ENCODE measurements at regions not wholly inside any gene's neighbourhood (a gene's known extent, or its start where the extent isn't known, plus 50 kb on each side); places are given as distances from the start of the nearest gene placed in this dataset.

DNA sequence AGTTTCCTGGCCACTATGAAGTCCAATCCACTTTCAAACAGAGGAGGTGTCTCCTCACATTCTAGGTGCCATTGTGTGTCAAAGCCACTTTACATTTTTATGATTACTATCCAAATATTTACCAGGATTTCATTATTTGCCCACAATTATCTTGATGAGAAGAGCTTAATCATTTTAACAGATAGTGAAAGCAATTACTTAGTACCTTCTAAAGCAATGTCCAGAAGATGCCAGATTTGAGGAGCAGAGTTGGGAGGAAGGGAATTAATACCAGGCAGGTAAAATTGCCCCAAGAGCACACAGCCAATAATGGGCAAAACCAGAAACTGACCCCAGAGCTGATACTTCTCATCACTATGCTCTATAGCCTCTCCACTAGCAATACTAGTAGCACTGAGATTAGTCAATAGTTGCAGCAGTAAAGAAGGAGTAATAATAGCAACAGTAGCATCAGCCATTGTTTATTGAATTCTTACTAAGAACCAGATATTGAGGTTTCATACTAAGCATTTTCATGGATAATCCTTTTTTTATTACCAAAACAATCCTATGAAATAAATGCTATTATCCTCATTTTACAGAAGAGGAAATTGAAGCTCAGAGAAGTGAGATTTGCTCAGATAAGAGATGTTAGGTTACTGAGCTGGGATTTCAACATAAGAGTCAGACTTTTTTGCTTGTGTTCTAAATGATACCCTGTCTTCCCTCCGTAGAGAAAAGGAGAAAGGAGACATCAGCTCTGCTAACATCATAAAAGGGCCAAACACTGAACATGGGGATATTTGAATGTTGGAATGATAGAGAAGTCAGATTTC lies 509.3 kb upstream of the CFAP20DC start:
- no peak for DNase-seq (ENCODE audit: low spot score)
- intact Hi-C loops (cut with DNase I) = no loop called here

DNA sequence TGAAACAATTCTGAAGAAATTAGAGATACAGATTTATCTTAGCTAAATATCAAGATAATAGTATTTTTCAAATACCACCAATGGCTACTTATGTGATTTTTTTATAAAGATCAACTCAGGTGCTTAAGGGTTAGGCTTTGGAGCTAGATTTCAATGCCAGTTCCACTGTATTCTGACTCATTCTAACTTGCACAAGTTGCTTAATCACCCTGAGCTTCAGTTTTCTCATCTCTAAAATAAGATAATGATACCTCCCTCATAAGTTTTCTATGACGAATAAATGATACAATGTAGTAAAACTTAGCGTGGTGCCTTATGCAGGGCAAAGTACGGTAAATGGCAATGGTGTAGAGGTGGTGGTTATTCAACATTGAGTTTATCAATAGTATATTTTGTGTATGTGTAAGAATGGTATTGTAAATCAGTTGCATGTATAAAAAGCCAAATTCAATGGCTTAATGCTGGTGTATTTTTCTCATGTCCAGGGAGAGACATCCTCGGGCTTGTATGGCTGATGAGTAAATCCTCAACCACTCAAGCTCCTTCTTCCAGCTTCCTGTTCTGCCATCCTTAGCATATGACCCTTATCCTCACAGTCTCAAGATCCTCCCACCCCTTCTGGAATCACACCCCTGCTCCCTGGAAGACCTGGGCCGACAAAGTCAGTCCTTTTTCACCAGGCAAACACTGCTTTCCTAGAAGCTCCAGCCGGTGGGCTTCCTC lies 505.9 kb upstream of the CFAP20DC start:
- intact Hi-C loops (cut with DNase I) = no loop called here
- DNase-seq (ENCODE audit: low spot score) = no peak

DNA sequence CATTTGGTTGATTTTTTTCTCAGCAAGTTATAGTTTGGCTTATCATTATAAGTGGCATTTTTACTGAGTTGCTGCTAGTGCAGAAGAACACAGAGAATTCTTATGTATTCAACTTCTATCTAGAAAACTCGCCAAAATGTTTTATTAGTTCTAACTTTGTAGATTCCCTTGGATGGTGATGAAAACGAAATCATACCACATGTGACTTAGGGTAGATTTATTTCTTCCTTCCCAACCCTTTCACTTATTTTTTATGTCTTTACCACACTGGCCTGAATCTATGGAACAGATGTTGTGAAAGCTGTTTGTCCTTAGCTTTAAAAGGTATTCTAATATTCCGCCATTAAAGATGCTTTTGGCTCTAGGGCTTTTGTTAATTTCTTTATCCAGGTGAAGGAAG lies 503.3 kb upstream of the CFAP20DC start:
- DNase-seq (ENCODE audit: low spot score) = no peak
- intact Hi-C loops (cut with DNase I) = no loop called here

DNA sequence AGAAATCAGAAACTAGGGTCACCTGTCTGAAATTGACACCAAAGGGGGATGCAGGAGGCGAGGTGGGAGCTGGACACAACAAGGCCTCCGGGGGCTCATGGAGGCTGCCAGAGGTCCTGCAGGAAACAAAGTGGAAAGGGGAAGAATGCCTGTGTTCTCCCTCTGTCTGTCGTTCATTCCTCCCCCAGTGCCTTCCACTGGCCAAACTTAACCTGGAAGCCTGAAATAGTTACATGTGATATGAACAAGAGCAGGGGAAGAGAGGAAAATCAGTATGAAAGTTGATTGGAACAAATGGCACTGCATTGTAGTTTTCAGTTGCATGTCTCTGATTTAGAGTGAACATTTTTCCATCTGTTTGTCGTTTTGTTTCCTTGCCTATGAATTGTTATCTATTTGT lies 502.0 kb upstream of the CFAP20DC start:
- DNase-seq (ENCODE audit: low spot score) = no peak
- intact Hi-C loops (cut with DNase I) = no loop called here

DNA sequence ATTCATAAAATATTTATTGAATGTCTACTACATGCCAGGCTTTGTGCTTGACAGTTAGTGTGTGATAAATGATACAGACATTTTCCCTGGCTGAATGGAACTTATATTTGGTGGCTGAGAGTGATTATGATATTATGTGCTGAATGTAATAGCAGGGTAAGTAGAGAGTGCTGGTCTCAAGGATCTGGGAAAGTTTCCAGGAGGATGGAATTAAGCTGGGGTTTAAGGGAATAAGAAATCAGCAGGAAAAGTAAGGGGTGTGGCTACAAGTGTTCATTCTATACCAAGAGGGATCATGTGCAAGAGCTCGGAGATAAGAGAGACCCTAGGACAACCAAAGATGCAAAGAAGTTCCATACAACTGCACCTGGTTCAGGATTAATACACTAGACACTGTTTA lies 500.1 kb upstream of the CFAP20DC start:
- intact Hi-C loops (cut with DNase I) = no loop called here
- no peak for DNase-seq (ENCODE audit: low spot score)

DNA sequence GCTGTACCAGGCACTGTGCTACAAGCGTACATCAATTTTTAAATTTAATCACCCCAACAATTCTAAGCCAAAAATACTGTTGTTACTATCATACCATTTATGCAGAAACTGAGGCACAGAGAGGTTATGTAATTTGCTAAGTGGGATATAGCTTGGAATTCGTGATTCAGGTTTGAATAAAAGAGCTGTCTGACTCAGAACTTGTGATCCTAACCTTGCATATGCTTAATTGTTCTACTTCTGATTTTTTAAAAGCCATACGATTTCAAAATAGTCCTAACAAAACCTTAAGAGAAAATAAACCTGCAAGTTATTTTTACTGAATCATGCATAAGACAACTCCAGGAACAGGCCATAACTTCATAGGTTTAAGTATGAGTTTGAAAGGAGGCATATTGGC lies 498.0 kb upstream of the CFAP20DC start:
- intact Hi-C loops (cut with DNase I) = no loop called here
- DNase-seq (ENCODE audit: low spot score) = no peak

DNA sequence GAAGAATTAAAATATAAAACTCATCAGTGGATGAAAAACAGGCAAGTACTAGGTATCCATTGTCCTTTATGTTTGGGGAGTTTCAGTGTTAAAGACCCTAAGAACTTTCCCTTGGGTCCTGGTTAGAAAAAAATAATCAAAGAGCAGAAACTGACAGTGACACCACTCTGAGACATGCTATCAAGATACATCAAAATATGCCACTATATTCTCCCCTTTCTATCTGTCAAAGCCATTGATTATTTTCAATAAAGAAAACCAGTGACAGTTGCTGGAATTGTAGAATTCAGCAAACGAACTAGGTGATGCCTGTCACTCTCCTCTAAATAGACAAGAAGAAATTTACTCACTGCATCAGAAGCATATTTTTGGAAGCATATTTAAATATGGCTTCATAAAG lies 496.7 kb upstream of the CFAP20DC start:
- DNase-seq (ENCODE audit: low spot score) = no peak
- intact Hi-C loops (cut with DNase I) = no loop called here

DNA sequence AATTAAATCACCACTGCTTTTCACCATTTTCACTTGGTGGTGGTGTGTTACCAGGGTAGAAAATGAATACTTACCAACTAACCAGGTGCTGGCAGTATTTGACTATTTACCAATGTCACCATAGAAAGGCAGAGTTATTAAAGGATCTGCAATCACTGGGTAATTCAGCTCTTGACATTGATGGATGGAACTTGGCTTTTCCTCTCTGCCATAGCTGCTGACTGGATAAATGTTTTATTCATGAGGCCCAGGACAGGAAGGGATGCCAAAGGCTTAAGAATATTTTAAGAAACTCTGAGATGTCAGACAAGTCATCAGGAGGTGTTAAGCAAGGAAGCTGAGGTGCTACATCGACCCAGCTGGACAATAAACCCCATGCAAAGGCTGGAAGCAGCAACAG lies 495.5 kb upstream of the CFAP20DC start:
- intact Hi-C loops (cut with DNase I) = no loop called here
- no peak for DNase-seq (ENCODE audit: low spot score)

DNA sequence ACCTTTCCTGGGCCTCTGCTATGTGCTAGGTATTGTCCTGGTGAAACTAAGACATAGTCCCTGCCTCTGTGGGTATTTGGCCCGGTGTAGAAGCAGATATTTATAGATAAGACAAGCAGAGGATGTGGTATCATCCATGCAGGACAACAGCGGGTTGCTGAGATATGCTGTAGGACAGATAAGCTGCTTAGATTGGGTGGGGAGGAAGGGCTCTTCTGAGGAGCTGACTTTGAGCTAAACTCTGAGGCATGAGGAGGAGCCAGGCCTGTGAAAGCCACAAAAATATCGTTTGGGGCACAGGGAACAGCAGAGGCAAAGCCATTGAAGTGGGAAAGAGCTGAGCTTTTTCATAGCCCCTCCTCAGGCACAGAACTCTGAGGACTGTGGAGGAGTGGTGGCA lies 492.5 kb upstream of the CFAP20DC start:
- DNase-seq (ENCODE audit: low spot score) = no peak
- intact Hi-C loops (cut with DNase I) = loop anchor here (5.0 kb wide), 1 partner anchor 55 kb away; no protein-coding TSS in a partner anchor

DNA sequence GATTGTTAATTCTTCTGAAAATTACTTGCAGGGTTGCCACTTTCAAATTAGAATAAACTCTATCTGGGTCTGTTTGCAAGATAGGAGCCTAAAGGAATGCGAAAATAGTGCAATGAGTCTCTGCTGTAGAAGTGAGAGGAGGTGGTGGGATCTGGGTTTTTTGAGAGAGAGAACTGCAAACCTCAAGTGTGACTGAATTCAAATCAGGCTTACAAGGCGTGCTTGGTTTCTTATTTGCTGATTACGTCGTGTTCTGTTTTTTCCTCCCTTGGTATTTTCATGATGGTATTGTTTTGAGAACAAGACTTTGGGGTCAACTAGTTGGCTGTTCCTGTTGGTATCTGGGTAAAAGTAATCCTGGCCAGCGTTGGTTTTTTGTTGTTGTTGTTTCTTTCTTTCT lies 490.9 kb upstream of the CFAP20DC start:
- no peak for DNase-seq (ENCODE audit: low spot score)
- intact Hi-C loops (cut with DNase I) = loop anchor here (5.0 kb wide), 1 partner anchor 53 kb away; no protein-coding TSS in a partner anchor

DNA sequence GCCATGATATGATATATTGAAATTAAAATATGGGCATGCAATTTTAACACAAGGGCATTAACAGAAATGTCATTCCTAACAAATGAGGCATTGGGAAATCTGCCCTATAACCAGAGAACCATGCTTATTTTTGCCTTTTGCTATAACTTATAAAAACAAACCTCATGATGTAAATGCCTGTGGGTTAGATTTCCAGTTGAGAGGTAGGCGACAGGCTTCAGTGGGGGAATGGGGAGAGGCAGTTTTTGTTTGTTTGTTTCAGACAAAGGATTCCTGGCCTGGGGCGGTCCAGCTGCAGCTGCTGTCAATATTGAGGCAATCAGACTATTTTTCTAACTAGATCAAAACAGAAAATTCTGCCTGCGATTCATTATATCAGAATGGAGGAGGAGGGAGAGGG lies 490.4 kb upstream of the CFAP20DC start:
- intact Hi-C loops (cut with DNase I) = loop anchor here (5.0 kb wide), 1 partner anchor 53 kb away; no protein-coding TSS in a partner anchor
- DNase-seq (ENCODE audit: low spot score) = no peak

DNA sequence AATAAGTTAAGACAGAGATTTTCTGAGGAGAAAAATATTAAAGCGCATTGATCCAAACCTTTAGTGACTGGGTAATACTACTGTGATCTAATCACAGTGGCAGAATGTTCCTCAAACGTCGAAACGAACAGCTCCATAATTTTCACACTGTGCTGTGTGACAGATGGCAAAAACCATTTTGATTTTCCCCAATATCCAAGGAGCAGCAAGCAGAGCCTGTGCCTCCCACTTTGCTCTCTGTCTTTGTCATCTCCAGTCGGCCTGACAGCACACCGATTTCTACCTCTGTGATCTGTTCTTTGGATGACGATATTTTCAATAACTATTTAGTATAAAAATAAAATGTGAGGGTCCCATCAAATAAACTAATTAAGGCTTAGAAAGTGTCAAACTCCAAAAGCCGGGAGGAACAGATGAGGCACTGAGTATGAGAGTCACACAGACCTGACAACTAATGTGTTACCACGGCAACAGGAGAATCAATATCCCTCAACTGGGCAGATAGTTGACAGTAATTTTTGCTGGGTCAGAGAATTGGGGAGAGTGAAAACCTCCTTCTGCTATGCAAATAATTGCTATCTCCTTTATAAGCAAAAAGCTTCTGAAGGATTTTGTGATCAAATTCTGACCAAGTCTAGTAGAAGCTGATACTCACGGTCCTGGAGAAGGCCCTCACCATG lies 489.1 kb upstream of the CFAP20DC start:
- intact Hi-C loops (cut with DNase I) = no loop called here
- no peak for DNase-seq (ENCODE audit: low spot score)

DNA sequence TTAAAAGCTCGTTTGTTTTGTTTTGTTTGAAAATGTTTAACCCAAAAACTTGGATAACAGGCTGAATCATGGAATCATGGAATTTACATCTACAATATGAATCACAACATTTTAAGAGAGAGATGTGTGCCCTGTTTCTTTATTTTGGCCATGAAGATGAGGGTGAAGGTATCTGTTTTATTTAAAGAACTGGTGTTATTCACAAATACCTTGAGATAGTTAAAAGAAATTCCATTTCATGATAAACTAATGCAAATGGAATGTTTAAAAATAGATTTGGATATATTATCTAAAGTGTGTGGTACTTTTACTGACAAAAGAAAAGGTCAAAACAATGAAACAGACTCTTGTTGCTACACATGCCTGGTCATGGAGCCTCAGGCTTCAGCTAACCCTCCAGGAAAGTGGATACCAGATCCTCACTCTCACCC lies 486.0 kb upstream of the CFAP20DC start:
- intact Hi-C loops (cut with DNase I) = no loop called here
- DNase-seq (ENCODE audit: low spot score) = no peak

DNA sequence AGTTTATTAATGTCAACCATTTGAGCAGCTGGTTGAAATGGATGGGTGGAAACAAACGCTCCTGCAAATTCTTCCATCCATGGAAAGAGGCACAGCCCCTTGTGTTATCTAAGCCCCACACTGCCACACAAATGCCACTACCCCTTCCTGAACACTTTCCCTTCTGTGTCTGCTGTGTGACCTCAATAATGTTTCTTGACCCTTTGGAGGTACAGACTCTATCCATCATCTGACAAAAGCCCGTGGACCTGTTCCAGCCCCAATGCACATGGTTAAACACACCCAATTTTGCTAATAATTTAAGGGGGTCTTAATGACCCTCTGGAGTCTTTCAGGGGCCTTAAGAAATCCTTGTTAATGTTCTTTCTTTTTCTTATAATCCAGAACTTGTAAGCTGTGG lies 482.2 kb upstream of the CFAP20DC start:
- DNase-seq (ENCODE audit: low spot score) = no peak
- intact Hi-C loops (cut with DNase I) = no loop called here

DNA sequence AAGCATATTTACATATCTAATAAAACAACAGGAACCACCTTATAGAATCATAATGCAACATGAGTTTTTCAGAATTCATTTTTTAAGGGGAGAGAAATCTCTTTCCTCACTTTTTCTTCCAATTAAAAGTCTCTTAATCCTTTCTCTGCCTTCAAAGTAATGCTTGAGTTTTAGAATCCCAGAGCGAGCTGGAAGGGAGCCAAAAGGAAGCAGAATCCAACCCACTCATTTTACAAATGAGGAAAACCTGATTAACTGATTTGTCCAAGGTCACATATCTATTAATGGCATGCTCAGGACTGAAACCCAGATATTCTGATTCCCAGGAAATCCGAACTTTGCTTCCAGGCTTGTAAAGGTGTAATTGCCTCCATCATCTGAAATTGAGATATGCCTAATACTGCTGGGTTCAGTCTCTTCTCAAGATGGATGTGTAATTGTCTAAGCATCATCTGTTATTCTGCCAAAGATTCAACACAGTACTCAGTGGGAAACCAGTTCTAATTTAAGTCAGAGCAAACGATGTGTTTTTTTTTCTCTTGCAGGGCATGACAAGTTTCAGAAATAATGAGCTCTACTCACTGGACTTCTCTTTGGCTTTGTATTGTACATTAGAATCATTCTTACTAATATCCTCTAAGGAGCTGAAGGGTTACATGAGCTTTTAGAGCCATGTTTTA lies 481.4 kb upstream of the CFAP20DC start:
- no peak for DNase-seq (ENCODE audit: low spot score)

DNA sequence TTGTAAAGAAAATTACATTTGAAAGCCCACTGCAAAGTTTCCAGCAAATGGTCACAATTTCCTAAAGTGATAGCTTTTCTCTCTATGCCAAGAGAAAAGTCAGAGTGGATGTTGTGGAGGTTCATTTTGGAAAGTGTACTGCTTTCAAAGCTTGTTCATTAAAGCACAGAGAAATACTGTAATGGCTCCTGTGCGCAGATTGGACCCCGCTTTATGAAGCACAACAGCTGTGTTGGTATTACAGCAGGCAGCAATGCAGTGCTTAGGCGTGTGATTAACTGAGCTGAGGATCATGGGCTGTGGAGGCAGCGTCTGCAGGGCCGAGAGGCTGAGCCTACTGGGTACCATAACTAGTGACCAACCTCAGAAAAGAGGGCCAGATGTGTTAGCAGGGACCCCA lies 478.4 kb upstream of the CFAP20DC start:
- no peak for DNase-seq (ENCODE audit: low spot score)
- intact Hi-C loops (cut with DNase I) = no loop called here

More for the DNA sequence above, 481.4 kb upstream of the CFAP20DC start:
- intact Hi-C loops (cut with DNase I) = no loop called here

DNA sequence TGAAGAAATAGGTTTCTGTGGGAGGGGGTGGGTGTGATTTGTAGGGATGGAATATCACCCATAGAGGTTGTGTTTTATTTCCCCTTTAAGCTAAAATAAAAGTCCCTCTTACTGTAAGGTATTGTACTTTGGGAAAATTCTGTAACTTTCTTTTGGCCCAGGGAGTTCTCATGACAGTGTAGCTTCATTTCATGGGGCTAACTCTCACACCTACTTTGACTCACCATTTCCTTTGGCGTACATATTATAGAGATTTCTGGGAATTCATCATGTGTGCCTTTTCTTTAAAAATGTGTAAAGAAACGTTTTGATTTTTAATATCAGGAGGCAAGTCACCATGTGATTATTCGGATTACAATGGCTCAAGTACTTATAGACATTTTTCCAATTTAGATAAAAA lies 477.7 kb upstream of the CFAP20DC start:
- no peak for DNase-seq (ENCODE audit: low spot score)
- intact Hi-C loops (cut with DNase I) = no loop called here

DNA sequence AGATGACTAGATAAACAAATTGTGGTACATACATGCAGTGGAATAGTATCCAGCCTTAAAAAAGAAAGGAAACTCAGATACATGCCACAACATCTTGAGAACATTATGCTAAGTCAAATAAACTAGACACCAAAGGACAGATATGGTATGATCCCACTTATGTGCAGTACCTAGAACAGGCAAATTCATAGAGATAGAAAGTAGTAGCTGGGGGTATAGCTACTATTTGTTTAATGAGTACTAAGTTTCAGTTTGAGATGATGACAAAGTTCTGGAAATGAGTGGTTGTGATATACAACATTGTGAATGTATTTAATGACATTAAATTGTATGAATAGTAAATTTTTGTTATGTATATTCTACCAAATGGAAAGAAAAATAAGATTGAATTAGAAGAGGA lies 477.2 kb upstream of the CFAP20DC start:
- no peak for DNase-seq (ENCODE audit: low spot score)
- intact Hi-C loops (cut with DNase I) = no loop called here

DNA sequence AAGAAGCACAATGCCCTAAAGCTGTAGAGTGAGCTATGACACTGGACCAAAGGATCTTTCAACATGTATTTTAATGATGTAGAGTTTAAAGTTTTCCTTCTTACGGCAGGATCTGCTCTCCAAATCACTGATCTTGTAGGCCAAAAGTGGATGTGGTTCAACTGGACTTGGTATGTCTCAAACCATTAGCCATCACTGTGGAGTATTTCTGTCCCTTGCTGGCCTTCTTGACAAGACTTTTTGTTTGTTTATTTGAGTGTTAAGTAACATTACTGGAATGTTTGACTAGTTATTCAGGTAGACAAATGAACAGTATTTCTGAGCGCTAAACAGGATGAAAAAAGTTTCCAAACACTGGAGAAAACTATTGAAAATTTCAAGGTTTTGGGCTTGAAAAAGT lies 472.7 kb upstream of the CFAP20DC start:
- intact Hi-C loops (cut with DNase I) = no loop called here
- DNase-seq (ENCODE audit: low spot score) = no peak

DNA sequence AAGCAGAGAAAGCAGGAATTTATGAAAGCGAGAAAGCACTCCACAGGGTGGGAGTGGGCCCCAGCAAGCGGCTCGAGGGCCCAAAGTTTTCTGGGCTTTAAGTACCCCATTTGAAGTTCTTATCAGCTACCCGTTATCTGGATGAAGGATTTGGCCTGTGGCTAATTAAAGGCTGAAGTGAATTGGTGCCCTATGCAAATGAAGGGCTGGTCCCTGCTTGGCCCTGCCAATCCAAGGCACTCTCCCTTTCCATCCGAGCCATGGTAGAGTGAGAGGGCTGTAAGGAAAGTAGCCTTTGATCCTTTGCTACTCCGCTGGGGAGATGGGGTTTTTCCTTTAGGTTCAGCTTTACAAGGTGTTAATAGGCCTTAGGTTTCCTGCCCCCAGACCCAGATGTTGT lies 469.3 kb upstream of the CFAP20DC start:
- intact Hi-C loops (cut with DNase I) = no loop called here

More for the DNA sequence above, 469.3 kb upstream of the CFAP20DC start:
- no peak for DNase-seq (ENCODE audit: low spot score)

Data from cardiac septum (tissue), 1 donor.